Lower leg skin (tissue), 4 donors: ENCODE measurements at regions not wholly inside any gene's neighbourhood (a gene's known extent, or its start where the extent isn't known, plus 50 kb on each side); places are given as distances from the start of the nearest gene placed in this dataset.

Experiments
- DNase-seq, 2 donors: peaks; one replicate each; pipeline ENCODE4 v3.0.0-alpha.2; 2019; ENCODE audit warnings: low spot score in 2 of 2
- H3K4me3 ChIP-seq: fragments of 200-600 bp; sonication (generic); 2 replicates; pipeline ENCODE4 v1.5.1; 2017; ENCODE audit warnings: mild to moderate bottlenecking, low read depth; ENCODE audit not compliant: poor library complexity, severe bottlenecking
- POLR2A ChIP-seq, 2 donors: fragments of 450-650 bp; IDR thresholded peaks; one replicate each; pipeline ENCODE4 v1.6.1; 2016 to 2017; ENCODE audit warnings: antibody characterized with exemption in 2 of 2, mild to moderate bottlenecking in 1 of 2, moderate library complexity in 1 of 2
- WGBS, 2 donors: methylation state at CpG; one replicate each; pipeline ENCODE4 v1.1.5; 2018; 5-methylcytosine and 5-hydroxymethylcytosine counted together
- intact Hi-C: fragments of 100-400 bp; cut with DNase I; formaldehyde crosslinking; loops from one replicate; pipeline ENCODE4 v1.15.0; 2023; ENCODE audit warnings: low total_unique reads
- TF ChIP-seq, protein P1 (sequence below), 3 donors: fragments of 450-650 bp; IDR thresholded peaks; one replicate each; pipeline ENCODE4 v1.5.1; 2016; ENCODE audit warnings: antibody characterized with exemption in 3 of 3, mild to moderate bottlenecking in 3 of 3, moderate library complexity in 2 of 3

GRCh38 chr5:38182991-38183390 is 75.4 kb upstream of the EGFLAM start:
- DNase-seq: no peak
- H3K4me3 ChIP-seq: no peak overlapping the region
- WGBS, 2 donors: 86 to 90% methylated on average over 7 of the region's 7 CpGs
- intact Hi-C loops: no loop called here
- TF ChIP-seq, protein P1, sequence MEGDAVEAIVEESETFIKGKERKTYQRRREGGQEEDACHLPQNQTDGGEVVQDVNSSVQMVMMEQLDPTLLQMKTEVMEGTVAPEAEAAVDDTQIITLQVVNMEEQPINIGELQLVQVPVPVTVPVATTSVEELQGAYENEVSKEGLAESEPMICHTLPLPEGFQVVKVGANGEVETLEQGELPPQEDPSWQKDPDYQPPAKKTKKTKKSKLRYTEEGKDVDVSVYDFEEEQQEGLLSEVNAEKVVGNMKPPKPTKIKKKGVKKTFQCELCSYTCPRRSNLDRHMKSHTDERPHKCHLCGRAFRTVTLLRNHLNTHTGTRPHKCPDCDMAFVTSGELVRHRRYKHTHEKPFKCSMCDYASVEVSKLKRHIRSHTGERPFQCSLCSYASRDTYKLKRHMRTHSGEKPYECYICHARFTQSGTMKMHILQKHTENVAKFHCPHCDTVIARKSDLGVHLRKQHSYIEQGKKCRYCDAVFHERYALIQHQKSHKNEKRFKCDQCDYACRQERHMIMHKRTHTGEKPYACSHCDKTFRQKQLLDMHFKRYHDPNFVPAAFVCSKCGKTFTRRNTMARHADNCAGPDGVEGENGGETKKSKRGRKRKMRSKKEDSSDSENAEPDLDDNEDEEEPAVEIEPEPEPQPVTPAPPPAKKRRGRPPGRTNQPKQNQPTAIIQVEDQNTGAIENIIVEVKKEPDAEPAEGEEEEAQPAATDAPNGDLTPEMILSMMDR (IDR thresholded peaks at IDR 0.05): no peak
- TF ChIP-seq POLR2A (IDR thresholded peaks at IDR 0.05): no peak

GRCh38 chr5:38168029-38168428 is 90.3 kb upstream of the EGFLAM start:
- DNase-seq: no peak
- WGBS, 2 donors: 56 to 68% methylated on average over 2 of the region's 2 CpGs
- no peak overlapping the region for H3K4me3 ChIP-seq
- intact Hi-C loops: no loop called here
- TF ChIP-seq, protein P1 (IDR thresholded peaks at IDR 0.05): no peak
- TF ChIP-seq POLR2A (IDR thresholded peaks at IDR 0.05): no peak

DNA sequence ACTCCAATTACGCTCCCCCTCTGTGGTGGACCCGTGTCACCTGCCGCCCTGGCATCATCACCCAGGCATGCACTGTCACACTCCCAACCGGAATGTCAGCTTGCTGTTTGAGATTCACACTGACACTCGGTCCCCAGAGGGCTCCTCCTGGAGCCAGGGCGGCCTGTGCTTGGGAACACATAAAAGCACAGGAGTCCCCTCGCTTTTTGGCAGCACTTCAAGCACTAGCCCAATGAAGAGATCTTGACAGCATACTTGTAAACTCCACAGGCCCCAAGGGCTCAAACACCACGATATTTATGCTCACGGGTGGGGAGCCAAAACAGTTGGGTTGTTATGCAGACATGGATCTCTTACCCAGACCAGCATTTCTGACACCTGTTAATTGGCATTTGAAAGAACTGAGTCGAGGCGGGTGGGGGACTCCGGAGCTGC is 90.8 kb upstream of the EGFLAM start:
- intact Hi-C loops: no loop called here
- no peak overlapping the region for H3K4me3 ChIP-seq
- 38 to 40% methylated on average over 12 of the region's 12 CpGs for WGBS, 2 donors
- DNase-seq: no peak
- no peak for TF ChIP-seq POLR2A (IDR thresholded peaks at IDR 0.05)
- TF ChIP-seq, protein P1 (IDR thresholded peaks at IDR 0.05): no peak

DNA sequence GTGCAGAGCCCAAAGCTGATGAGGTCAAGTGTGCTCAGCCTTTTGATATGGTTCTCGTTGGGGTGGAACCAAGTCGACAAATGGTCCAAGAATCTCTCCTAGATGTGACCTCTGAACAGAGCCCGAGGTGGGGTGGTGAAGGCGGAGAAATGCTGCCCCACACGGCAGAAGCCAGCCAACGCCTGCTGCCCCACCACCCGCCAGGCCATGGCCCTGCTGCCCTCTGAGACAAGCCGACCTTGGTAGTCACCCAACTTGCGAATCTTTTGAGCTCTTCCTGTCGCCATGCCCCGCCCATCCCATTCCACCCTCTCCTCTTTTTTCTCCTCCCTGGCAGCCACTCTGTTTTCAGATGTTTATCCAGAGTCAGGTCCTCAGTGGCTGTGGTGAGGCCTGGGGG is 91.5 kb upstream of the EGFLAM start:
- DNase-seq: no peak
- 82 to 94% methylated on average over 11 of the region's 11 CpGs for WGBS, 2 donors
- intact Hi-C loops: no loop called here
- TF ChIP-seq, protein P1 (IDR thresholded peaks at IDR 0.05): no peak
- TF ChIP-seq POLR2A (IDR thresholded peaks at IDR 0.05): no peak
- no peak overlapping the region for H3K4me3 ChIP-seq

DNA sequence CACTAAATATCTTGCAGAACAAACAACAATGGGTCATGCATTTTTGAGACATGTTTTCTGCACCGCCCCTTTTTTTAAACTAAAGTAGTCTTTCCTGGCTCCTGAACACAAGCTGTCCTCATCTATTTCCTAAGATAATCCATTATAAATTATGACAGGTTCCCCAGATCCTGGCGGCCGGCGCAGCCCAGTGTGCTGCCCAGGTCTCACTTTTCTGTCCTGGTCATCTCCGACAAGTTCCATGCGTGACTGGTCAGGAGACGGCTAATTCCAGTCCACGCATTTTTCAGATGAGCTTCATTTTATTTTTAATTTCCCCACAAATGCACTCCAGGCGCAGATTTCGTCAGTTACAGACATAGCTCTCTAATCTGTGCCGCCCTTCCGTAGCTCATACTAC is 92.9 kb upstream of the EGFLAM start:
- WGBS, 2 donors: 92 to 95% methylated on average over 12 of the region's 12 CpGs
- H3K4me3 ChIP-seq: no peak overlapping the region
- intact Hi-C loops: no loop called here
- TF ChIP-seq, protein P1 (IDR thresholded peaks at IDR 0.05): no peak
- TF ChIP-seq POLR2A (IDR thresholded peaks at IDR 0.05): no peak
- DNase-seq: no peak

- H3K4me3 ChIP-seq: no peak overlapping the region
- 51 to 66% methylated on average over 4 of the region's 4 CpGs for WGBS, 2 donors
- intact Hi-C loops: no loop called here
- DNase-seq: no peak
- no peak for TF ChIP-seq POLR2A (IDR thresholded peaks at IDR 0.05)
- TF ChIP-seq, protein P1 (IDR thresholded peaks at IDR 0.05): no peak
Measured at GRCh38 chr5:38164776-38165399, 93.5 kb upstream of the EGFLAM start.
